ENCODE measurements at regions not wholly inside any gene's neighbourhood (a gene's known extent, or its start where the extent isn't known, plus 50 kb on each side); places are given as distances from the start of the nearest gene placed in this dataset.
A peak's percentile ranks its signal among the peaks of the same experiment; 100 is the strongest.
"Not testable (repeated sequence)": the region's sequence is repeated elsewhere in the genome, so short reads cannot be mapped to it uniquely, and the experiment has no call there.

- not testable (repeated sequence) for DNase-seq
Measured at GRCh38 chr7:65145710-65146109, 139.2 kb upstream of the ERV3-1 start.

GRCh38 chr7:65145008-65145407 lies 138.5 kb upstream of the ERV3-1 start:
- not testable (repeated sequence) for DNase-seq

- DNase-seq = not testable (repeated sequence)
Measured at GRCh38 chr7:65144557-65144956, 138.1 kb upstream of the ERV3-1 start.

- not testable (repeated sequence) for DNase-seq
Measured at GRCh38 chr7:65144119-65144518, 137.6 kb upstream of the ERV3-1 start.

GRCh38 chr7:65141894-65142293 lies 135.4 kb upstream of the ERV3-1 start:
- not testable (repeated sequence) for DNase-seq

- DNase-seq = not testable (repeated sequence)
Measured at GRCh38 chr7:65141405-65141778, 134.9 kb upstream of the ERV3-1 start.

- DNase-seq = peak; percentile 0
Measured at GRCh38 chr7:65140543-65141404, 134.3 kb upstream of the ERV3-1 start.

GRCh38 chr7:65136850-65137249 lies 130.4 kb upstream of the ERV3-1 start:
- not testable (repeated sequence) for DNase-seq

- DNase-seq = not testable (repeated sequence)
Measured at GRCh38 chr7:65133087-65133486, 126.6 kb upstream of the ERV3-1 start.

GRCh38 chr7:65132256-65132655 lies 125.8 kb upstream of the ERV3-1 start:
- DNase-seq = not testable (repeated sequence)

- not testable (repeated sequence) for DNase-seq
Measured at GRCh38 chr7:65127364-65127763, 120.9 kb upstream of the ERV3-1 start.

- not testable (repeated sequence) for DNase-seq
Measured at GRCh38 chr7:65124600-65124999, 118.1 kb upstream of the ERV3-1 start.

GRCh38 chr7:65105650-65106203 lies 99.2 kb upstream of the ERV3-1 start:
- not testable (repeated sequence) for DNase-seq

- not testable (repeated sequence) for DNase-seq
Measured at GRCh38 chr7:65100499-65100898, 94.0 kb upstream of the ERV3-1 start.

- DNase-seq = not testable (repeated sequence)
Measured at GRCh38 chr7:65081669-65082055, 75.2 kb upstream of the ERV3-1 start.

GRCh38 chr7:65080799-65081668 lies 74.5 kb upstream of the ERV3-1 start:
- peak; percentile 96 for DNase-seq

- not testable (repeated sequence) for DNase-seq
Measured at GRCh38 chr7:65074959-65075358, 68.5 kb upstream of the ERV3-1 start.

- not testable (repeated sequence) for DNase-seq
Measured at GRCh38 chr7:65073160-65073559, 66.7 kb upstream of the ERV3-1 start.

- not testable (repeated sequence) for DNase-seq
Measured at GRCh38 chr7:65071854-65072431, 65.5 kb upstream of the ERV3-1 start.

GRCh38 chr7:65069476-65069875 lies 63.0 kb upstream of the ERV3-1 start:
- DNase-seq = not testable (repeated sequence)

- not testable (repeated sequence) for DNase-seq
Measured at GRCh38 chr7:65062566-65062965, 56.1 kb upstream of the ERV3-1 start.

GRCh38 chr7:65059247-65059646 lies 52.8 kb upstream of the ERV3-1 start:
- not testable (repeated sequence) for DNase-seq
